ENCODE measurements at regions not wholly inside any gene's neighbourhood (a gene's known extent, or its start where the extent isn't known, plus 50 kb on each side); places are given as distances from the start of the nearest gene placed in this dataset.

DNA sequence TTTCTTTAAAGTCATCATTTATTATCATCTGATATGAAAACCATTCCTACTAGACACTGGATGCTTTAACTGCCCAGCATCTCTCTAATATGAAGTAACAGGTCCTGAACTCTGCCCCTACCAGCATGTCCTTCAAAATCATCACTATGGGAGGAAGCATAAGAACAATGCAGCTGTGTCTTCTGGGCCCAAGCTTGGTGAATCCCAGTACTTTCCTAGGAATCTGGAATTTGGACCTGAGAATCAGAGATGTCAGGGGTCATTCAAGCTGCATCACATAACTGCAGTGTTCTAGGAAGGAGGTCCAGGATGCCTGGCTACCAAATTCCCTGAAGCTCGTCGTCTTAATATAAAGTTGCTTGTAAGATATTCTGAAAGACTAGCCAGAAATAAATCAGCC, 182.7 kb downstream of the AHR start:
- no peak for DNase-seq
- no peak overlapping the region for H3K27ac Mint-ChIP-seq
- no peaks in the 10 kb centered on the region for H3K36me3 Mint-ChIP-seq (ENCODE audit: low read depth)
- H3K4me1 Mint-ChIP-seq (ENCODE audit: low read depth): peaks cover 10% of the 10 kb centered on the region
- no peaks in the 10 kb centered on the region for H3K27me3 Mint-ChIP-seq (ENCODE audit: insufficient read depth)
- TF ChIP-seq, protein P1, sequence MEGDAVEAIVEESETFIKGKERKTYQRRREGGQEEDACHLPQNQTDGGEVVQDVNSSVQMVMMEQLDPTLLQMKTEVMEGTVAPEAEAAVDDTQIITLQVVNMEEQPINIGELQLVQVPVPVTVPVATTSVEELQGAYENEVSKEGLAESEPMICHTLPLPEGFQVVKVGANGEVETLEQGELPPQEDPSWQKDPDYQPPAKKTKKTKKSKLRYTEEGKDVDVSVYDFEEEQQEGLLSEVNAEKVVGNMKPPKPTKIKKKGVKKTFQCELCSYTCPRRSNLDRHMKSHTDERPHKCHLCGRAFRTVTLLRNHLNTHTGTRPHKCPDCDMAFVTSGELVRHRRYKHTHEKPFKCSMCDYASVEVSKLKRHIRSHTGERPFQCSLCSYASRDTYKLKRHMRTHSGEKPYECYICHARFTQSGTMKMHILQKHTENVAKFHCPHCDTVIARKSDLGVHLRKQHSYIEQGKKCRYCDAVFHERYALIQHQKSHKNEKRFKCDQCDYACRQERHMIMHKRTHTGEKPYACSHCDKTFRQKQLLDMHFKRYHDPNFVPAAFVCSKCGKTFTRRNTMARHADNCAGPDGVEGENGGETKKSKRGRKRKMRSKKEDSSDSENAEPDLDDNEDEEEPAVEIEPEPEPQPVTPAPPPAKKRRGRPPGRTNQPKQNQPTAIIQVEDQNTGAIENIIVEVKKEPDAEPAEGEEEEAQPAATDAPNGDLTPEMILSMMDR (IDR thresholded peaks at IDR 0.05): no peak
- no peaks in the 10 kb centered on the region for H3K9me3 Mint-ChIP-seq
- H3K4me3 Mint-ChIP-seq: no peak overlapping the region

DNA sequence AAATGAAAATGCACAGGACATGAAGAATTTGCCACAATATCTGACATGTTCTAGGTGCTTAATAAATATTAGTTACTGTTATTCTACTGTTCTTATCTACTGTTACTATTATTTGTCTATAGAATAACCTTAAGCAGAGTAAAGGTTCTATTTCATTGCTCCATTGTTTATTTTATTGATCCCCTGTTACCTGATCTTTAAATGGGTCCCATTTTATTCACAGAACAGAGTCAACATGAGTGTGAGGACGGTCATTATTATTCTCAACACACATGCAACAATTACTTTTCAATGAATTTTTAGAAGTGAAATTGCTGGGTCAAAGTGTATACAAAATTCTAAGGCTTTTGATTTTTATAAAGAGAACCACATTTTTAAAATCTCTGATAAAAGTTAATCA, 186.9 kb downstream of the AHR start:
- H3K36me3 Mint-ChIP-seq (ENCODE audit: low read depth): no peaks in the 10 kb centered on the region
- no peaks in the 10 kb centered on the region for H3K27me3 Mint-ChIP-seq (ENCODE audit: insufficient read depth)
- DNase-seq: no peak
- no peaks in the 10 kb centered on the region for H3K9me3 Mint-ChIP-seq
- no peak overlapping the region for H3K27ac Mint-ChIP-seq
- H3K4me1 Mint-ChIP-seq (ENCODE audit: low read depth): no peaks in the 10 kb centered on the region
- no peak overlapping the region for H3K4me3 Mint-ChIP-seq
- TF ChIP-seq, protein P1 (IDR thresholded peaks at IDR 0.05): no peak

DNA sequence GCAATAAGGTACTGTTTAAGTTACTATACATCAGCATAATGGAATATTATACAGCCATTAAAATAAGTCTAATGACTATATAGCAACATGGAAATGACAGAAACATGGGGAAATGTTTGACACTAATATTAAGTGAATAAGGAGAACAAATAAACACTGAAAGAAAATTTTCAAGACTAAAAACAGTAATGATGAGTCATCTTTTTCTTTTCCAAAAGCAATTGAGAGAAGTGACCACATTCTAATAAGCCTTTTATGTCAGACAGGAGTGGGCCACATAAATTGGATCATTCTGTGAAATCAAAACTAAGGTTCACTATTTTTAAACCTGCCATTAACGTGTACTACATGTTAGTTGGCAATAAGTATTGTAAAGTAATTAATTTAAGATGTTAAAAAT, 187.5 kb downstream of the AHR start:
- no peak overlapping the region for H3K4me3 Mint-ChIP-seq
- H3K36me3 Mint-ChIP-seq (ENCODE audit: low read depth): no peaks in the 10 kb centered on the region
- DNase-seq: no peak

DNA sequence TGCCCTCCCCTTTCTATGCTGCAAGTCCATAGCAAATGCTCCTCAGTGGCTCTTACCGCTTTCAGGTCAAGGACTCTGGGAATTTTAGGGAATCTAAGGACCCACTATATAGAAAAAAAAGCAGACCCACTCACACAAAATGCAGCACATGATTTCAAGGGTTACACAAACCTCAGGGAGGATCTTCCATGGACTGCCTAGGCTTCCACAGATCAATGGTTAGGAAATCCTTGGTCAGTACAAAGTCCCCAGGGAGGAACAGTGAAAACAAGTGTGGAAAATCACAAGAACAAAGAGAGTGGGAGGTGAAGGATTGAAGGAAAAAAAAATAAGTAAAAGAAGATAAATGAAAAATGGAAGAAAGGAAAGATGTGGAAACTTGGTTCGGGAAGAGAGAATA, 188.4 kb downstream of the AHR start:
- Mint-ChIP-seq H3K4me1 (ENCODE audit: low read depth) (no peaks in the 10 kb centered on the region), H3K27me3 (ENCODE audit: insufficient read depth) (no peaks in the 10 kb centered on the region), H3K27ac (no peak overlapping the region), H3K9me3 (no peaks in the 10 kb centered on the region), H3K36me3 (ENCODE audit: low read depth) (no peaks in the 10 kb centered on the region), H3K4me3 (no peak overlapping the region)
- DNase-seq: no peak
- TF ChIP-seq, protein P1 (IDR thresholded peaks at IDR 0.05): no peak

More for the DNA sequence above, 187.5 kb downstream of the AHR start:
- H3K27ac Mint-ChIP-seq: no peak overlapping the region
- H3K4me1 Mint-ChIP-seq (ENCODE audit: low read depth): no peaks in the 10 kb centered on the region
- H3K27me3 Mint-ChIP-seq (ENCODE audit: insufficient read depth): no peaks in the 10 kb centered on the region
- no peaks in the 10 kb centered on the region for H3K9me3 Mint-ChIP-seq
- TF ChIP-seq, protein P1 (IDR thresholded peaks at IDR 0.05): no peak

DNA sequence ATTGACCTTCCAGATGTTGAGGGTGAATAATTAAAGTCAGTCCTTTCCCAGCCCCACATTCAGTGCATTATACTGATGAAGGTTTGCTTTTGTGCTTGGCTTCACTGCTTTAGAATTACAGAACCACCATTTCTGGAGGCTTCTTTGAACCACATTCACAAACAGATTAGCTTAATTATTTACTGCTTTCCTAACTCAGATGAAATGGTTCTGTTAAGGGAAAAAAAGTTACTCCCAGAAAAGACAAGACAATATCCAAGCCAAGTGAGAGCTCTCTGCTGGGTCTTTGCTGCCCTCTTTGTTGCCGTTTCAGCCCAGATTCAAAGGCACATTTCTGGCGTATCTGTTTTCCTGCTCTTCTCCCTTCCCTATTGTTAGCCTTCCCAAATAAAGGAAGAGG, 188.9 kb downstream of the AHR start:
- DNase-seq: no peak
- Mint-ChIP-seq H3K36me3 (ENCODE audit: low read depth) (no peaks in the 10 kb centered on the region), H3K27me3 (ENCODE audit: insufficient read depth) (no peaks in the 10 kb centered on the region), H3K9me3 (no peaks in the 10 kb centered on the region), H3K4me3 (no peak overlapping the region), H3K27ac (no peak overlapping the region), H3K4me1 (ENCODE audit: low read depth) (no peaks in the 10 kb centered on the region; the same call in 1 of the 2 replicates)
- TF ChIP-seq, protein P1 (IDR thresholded peaks at IDR 0.05): no peak

DNA sequence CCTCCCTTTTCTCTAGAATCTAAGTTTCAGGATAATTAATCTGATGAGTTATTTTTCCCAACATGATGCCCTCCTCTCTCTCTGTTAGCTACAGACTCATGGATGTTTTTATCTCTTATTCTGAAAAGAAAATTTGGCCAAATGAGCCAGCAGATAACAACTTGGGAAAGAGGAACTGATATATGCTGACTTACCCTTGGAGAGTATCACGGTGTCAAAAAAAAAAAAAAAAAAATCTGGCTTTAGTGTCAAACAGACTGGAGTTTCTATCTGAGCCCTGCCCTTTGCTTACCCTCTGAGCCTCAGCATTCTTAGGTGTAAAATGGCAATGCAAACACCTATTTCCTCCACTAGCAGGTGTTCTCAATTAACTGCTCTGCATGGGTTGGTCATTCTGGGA, 190.4 kb downstream of the AHR start:
- no peaks in the 10 kb centered on the region; the same call in 1 of the 2 replicates for H3K4me1 Mint-ChIP-seq (ENCODE audit: low read depth)
- H3K9me3 Mint-ChIP-seq: no peaks in the 10 kb centered on the region
- TF ChIP-seq, protein P1 (IDR thresholded peaks at IDR 0.05): no peak
- no peaks in the 10 kb centered on the region for H3K27me3 Mint-ChIP-seq (ENCODE audit: insufficient read depth)
- H3K36me3 Mint-ChIP-seq (ENCODE audit: low read depth): no peaks in the 10 kb centered on the region
- no peak for DNase-seq
- no peak overlapping the region for H3K27ac Mint-ChIP-seq
- no peak overlapping the region for H3K4me3 Mint-ChIP-seq

All from HFFc6 (cell line).